ENCODE measurements at regions not wholly inside any gene's neighbourhood (a gene's known extent, or its start where the extent isn't known, plus 50 kb on each side); places are given as distances from the start of the nearest gene placed in this dataset.

DNA sequence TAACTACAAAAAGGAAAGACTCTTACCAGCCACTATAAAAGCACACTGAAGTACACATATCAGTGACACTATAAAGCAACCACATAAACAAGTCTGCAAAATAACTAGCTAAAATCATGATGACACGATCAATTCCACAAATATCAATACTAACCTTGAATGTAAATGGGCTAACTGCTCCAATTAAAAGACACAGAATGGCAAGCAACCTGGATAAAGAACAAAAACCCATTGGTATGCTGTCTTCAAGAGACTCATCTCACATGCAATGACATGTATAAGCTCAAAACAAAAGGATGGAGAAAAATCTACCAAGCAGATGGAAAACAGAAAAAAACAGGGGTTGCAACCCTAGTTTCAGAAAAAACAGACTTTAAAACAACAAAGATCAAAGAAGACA lies 59.7 kb upstream of the LYPLAL1 start:
- no peak for TF ChIP-seq RFX5 (IDR thresholded peaks at IDR 0.05; ENCODE audit: borderline replicate concordance, low read depth, low read length)
- TF ChIP-seq, protein P1, sequence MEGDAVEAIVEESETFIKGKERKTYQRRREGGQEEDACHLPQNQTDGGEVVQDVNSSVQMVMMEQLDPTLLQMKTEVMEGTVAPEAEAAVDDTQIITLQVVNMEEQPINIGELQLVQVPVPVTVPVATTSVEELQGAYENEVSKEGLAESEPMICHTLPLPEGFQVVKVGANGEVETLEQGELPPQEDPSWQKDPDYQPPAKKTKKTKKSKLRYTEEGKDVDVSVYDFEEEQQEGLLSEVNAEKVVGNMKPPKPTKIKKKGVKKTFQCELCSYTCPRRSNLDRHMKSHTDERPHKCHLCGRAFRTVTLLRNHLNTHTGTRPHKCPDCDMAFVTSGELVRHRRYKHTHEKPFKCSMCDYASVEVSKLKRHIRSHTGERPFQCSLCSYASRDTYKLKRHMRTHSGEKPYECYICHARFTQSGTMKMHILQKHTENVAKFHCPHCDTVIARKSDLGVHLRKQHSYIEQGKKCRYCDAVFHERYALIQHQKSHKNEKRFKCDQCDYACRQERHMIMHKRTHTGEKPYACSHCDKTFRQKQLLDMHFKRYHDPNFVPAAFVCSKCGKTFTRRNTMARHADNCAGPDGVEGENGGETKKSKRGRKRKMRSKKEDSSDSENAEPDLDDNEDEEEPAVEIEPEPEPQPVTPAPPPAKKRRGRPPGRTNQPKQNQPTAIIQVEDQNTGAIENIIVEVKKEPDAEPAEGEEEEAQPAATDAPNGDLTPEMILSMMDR (IDR thresholded peaks at IDR 0.05; ENCODE audit: control extremely low read depth in 1 of 3, insufficient read depth in 1 of 3, low read depth in 1 of 3, low read length in 3 of 3), result no peak
- no peak for TF ChIP-seq EP300 (IDR thresholded peaks at IDR 0.05; ENCODE audit: borderline replicate concordance in 1 of 2, low read depth in 2 of 2, low read length in 2 of 2)
- TF ChIP-seq POLR2A (IDR thresholded peaks at IDR 0.05; ENCODE audit: control extremely low read depth in 1 of 2, low read depth in 2 of 2, low read length in 2 of 2), result no peak
